ENCODE measurements at regions not wholly inside any gene's neighbourhood (a gene's known extent, or its start where the extent isn't known, plus 50 kb on each side); places are given as distances from the start of the nearest gene placed in this dataset.

DNA sequence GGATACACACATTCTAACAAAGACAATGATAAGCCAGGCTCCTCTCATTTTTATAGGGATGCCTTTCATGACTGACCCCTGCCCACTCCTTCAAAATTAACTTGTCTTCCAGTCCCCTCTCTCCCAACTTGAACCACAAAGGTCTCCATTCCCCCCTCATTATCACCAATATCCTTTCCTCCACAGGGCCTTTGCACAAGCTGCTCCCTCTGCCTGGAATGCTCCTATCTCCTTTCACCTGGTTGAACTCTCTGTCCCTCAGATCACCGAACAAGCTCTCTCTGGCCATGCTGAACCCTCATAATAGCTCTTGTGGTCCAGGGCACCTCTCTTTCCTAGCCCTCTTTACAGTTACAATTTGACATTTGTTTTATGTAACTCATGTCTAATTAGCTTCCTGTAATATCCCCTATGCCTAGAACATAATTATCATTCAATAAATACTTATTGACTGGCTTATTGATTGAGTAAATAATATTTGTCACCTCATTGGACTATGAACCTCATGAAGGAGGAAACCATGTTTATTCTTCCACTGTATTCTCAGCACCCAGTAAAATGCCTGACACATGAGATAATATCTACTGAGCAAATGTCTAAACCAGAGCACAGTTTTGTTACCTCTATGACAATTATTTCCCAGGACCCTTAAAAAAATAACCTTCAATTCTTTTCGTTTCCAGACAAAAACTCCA is 266.3 kb upstream of the RASGEF1B start:
- Histone ChIP-seq H3K36me3 (ENCODE audit: control insufficient read depth in 2 of 2, extremely low read depth in 1 of 2, insufficient read depth in 2 of 2, low read length in 2 of 2) (no peaks in the 10 kb centered on the region), H3K9me3 (ENCODE audit: control insufficient read depth, low read depth, low read length) (no peaks in the 10 kb centered on the region), H3K4me3 (ENCODE audit: control insufficient read depth in 2 of 3, extremely low read depth in 1 of 3, insufficient read depth in 2 of 3, low read depth in 1 of 3, low read length in 3 of 3) (no peak overlapping the region), H3K4me1 (ENCODE audit: control insufficient read depth, extremely low read depth, insufficient read depth, low read length) (no peaks in the 10 kb centered on the region), H3K27ac (ENCODE audit: control insufficient read depth, insufficient read depth, low read length) (no peak overlapping the region), H3K9me1 (ENCODE audit: control insufficient read depth, extremely low read depth, insufficient read depth, low read length) (no peaks in the 10 kb centered on the region), H2AFZ (ENCODE audit: control insufficient read depth, low read length) (no peak overlapping the region), H3K4me2 (ENCODE audit: control insufficient read depth, extremely low read depth, insufficient read depth, low read depth, low read length) (no peak overlapping the region), H3K9ac (ENCODE audit: control insufficient read depth, extremely low read depth, insufficient read depth, low read length) (no peak overlapping the region), H3K79me2 (ENCODE audit: control insufficient read depth, insufficient read depth, low read length) (no peaks in the 10 kb centered on the region), H4K20me1 (ENCODE audit: control insufficient read depth, extremely low read depth, insufficient read depth, low read length) (no peaks in the 10 kb centered on the region), H3K27me3 (ENCODE audit: control insufficient read depth, extremely low read depth, insufficient read depth, low read length) (peaks cover 2% of the 10 kb centered on the region)
- FAIRE-seq: no peak
- dilution Hi-C loops (cut with MboI; ENCODE audit: extremely low pct_ligation_motif_present, low sequenced_read_pairs): no loop called here
- DNase-seq (ENCODE audit: low read depth, low spot score): no peak
- TF ChIP-seq, protein P1, sequence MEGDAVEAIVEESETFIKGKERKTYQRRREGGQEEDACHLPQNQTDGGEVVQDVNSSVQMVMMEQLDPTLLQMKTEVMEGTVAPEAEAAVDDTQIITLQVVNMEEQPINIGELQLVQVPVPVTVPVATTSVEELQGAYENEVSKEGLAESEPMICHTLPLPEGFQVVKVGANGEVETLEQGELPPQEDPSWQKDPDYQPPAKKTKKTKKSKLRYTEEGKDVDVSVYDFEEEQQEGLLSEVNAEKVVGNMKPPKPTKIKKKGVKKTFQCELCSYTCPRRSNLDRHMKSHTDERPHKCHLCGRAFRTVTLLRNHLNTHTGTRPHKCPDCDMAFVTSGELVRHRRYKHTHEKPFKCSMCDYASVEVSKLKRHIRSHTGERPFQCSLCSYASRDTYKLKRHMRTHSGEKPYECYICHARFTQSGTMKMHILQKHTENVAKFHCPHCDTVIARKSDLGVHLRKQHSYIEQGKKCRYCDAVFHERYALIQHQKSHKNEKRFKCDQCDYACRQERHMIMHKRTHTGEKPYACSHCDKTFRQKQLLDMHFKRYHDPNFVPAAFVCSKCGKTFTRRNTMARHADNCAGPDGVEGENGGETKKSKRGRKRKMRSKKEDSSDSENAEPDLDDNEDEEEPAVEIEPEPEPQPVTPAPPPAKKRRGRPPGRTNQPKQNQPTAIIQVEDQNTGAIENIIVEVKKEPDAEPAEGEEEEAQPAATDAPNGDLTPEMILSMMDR (optimal IDR thresholded peaks at IDR 0.05 in 1 of 3, IDR thresholded peaks at IDR 0.05 in 1 of 3, conservative IDR thresholded peaks at IDR 0.05 in 1 of 3; ENCODE audit: extremely low read depth in 1 of 3, insufficient read depth in 2 of 3, low read length in 3 of 3): no peak
- no peak for TF ChIP-seq EZH2 (IDR thresholded peaks at IDR 0.05; ENCODE audit: low read length)

DNA sequence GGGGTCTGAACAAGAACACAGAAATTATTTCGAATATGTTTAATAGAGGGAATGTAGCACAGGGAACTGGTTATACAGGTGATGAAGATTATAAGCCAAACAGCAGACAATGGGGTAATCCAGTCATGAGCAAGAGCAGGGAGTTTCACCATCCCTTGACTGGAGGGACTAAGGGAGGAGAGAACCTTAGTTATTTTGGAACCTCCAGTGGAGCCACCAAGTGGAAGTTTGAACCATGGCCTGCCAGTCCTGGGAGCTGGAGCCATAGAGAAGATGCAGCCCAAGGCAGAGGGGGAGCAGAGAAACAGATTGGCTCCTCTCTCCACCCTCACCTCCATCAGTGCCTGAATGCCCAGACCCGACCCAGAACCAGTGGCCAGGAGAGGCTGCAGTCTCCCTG is 264.6 kb upstream of the RASGEF1B start:
- Histone ChIP-seq H3K27ac (ENCODE audit: control insufficient read depth, insufficient read depth, low read length) (no peak overlapping the region), H3K4me2 (ENCODE audit: control insufficient read depth, extremely low read depth, insufficient read depth, low read depth, low read length) (no peak overlapping the region), H3K27me3 (ENCODE audit: control insufficient read depth, extremely low read depth, insufficient read depth, low read length) (peaks cover 2% of the 10 kb centered on the region), H3K9me1 (ENCODE audit: control insufficient read depth, extremely low read depth, insufficient read depth, low read length) (no peaks in the 10 kb centered on the region), H2AFZ (ENCODE audit: control insufficient read depth, low read length) (no peak overlapping the region), H4K20me1 (ENCODE audit: control insufficient read depth, extremely low read depth, insufficient read depth, low read length) (no peaks in the 10 kb centered on the region), H3K36me3 (ENCODE audit: control insufficient read depth in 2 of 2, extremely low read depth in 1 of 2, insufficient read depth in 2 of 2, low read length in 2 of 2) (no peaks in the 10 kb centered on the region), H3K4me3 (ENCODE audit: control insufficient read depth in 2 of 3, extremely low read depth in 1 of 3, insufficient read depth in 2 of 3, low read depth in 1 of 3, low read length in 3 of 3) (no peak overlapping the region), H3K9me3 (ENCODE audit: control insufficient read depth, low read depth, low read length) (no peaks in the 10 kb centered on the region), H3K79me2 (ENCODE audit: control insufficient read depth, insufficient read depth, low read length) (no peaks in the 10 kb centered on the region), H3K4me1 (ENCODE audit: control insufficient read depth, extremely low read depth, insufficient read depth, low read length) (no peaks in the 10 kb centered on the region), H3K9ac (ENCODE audit: control insufficient read depth, extremely low read depth, insufficient read depth, low read length) (no peak overlapping the region)
- FAIRE-seq (no peak), DNase-seq (ENCODE audit: low read depth, low spot score) (no peak)
- TF ChIP-seq, protein P1 (optimal IDR thresholded peaks at IDR 0.05 in 1 of 3, IDR thresholded peaks at IDR 0.05 in 1 of 3, conservative IDR thresholded peaks at IDR 0.05 in 1 of 3; ENCODE audit: extremely low read depth in 1 of 3, insufficient read depth in 2 of 3, low read length in 3 of 3): peak in 1 of 3 experiments; percentile 5
- TF ChIP-seq EZH2 (IDR thresholded peaks at IDR 0.05; ENCODE audit: low read length): no peak
- dilution Hi-C loops (cut with MboI; ENCODE audit: extremely low pct_ligation_motif_present, low sequenced_read_pairs): no loop called here

Measured in keratinocyte (primary cell).